ENCODE measurements at regions not wholly inside any gene's neighbourhood (a gene's known extent, or its start where the extent isn't known, plus 50 kb on each side); places are given as distances from the start of the nearest gene placed in this dataset.
A peak's percentile ranks its signal among the peaks of the same experiment; 100 is the strongest.
"Not testable (repeated sequence)": the region's sequence is repeated elsewhere in the genome, so short reads cannot be mapped to it uniquely, and the experiment has no call there.

GRCh38 chr4:77505958-77506319, 99.7 kb upstream of the CXCL13 start:
- Histone ChIP-seq H3K9ac (ENCODE audit: low read depth in 2 of 2, low read length in 2 of 2) (no peak overlapping the region), H3K27ac (no peak overlapping the region), H3K27me3 (no peaks in the 10 kb centered on the region), H3K4me3 (no peak overlapping the region), H3K9me3 (no peaks in the 10 kb centered on the region), H3K36me3 (no peaks in the 10 kb centered on the region), H3K4me1 (no peaks in the 10 kb centered on the region)
- TF ChIP-seq, protein P1, sequence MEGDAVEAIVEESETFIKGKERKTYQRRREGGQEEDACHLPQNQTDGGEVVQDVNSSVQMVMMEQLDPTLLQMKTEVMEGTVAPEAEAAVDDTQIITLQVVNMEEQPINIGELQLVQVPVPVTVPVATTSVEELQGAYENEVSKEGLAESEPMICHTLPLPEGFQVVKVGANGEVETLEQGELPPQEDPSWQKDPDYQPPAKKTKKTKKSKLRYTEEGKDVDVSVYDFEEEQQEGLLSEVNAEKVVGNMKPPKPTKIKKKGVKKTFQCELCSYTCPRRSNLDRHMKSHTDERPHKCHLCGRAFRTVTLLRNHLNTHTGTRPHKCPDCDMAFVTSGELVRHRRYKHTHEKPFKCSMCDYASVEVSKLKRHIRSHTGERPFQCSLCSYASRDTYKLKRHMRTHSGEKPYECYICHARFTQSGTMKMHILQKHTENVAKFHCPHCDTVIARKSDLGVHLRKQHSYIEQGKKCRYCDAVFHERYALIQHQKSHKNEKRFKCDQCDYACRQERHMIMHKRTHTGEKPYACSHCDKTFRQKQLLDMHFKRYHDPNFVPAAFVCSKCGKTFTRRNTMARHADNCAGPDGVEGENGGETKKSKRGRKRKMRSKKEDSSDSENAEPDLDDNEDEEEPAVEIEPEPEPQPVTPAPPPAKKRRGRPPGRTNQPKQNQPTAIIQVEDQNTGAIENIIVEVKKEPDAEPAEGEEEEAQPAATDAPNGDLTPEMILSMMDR (IDR thresholded peaks at IDR 0.05): no peak
- DNase-seq: no peak
- intact Hi-C loops (cut with DNase I): no loop called here

GRCh38 chr4:77510367-77510766, 95.3 kb upstream of the CXCL13 start:
- Histone ChIP-seq H3K9me3 (no peaks in the 10 kb centered on the region), H3K9ac (ENCODE audit: low read depth in 2 of 2, low read length in 2 of 2) (no peak overlapping the region), H3K4me1 (no peaks in the 10 kb centered on the region), H3K36me3 (no peaks in the 10 kb centered on the region), H3K27ac (no peak overlapping the region), H3K4me3 (no peak overlapping the region), H3K27me3 (no peaks in the 10 kb centered on the region)
- DNase-seq: no peak
- intact Hi-C loops (cut with DNase I): no loop called here
- TF ChIP-seq, protein P1 (IDR thresholded peaks at IDR 0.05): no peak

GRCh38 chr4:77525538-77525937, 80.1 kb upstream of the CXCL13 start:
- Histone ChIP-seq H3K4me3 (no peak overlapping the region), H3K36me3 (no peaks in the 10 kb centered on the region), H3K27me3 (no peaks in the 10 kb centered on the region), H3K4me1 (no peaks in the 10 kb centered on the region), H3K9me3 (no peaks in the 10 kb centered on the region), H3K27ac (no peak overlapping the region), H3K9ac (ENCODE audit: low read depth in 2 of 2, low read length in 2 of 2) (no peak overlapping the region)
- no peak for DNase-seq
- intact Hi-C loops (cut with DNase I): no loop called here
- TF ChIP-seq, protein P1 (IDR thresholded peaks at IDR 0.05): no peak

GRCh38 chr4:77527900-77528299, 77.7 kb upstream of the CXCL13 start:
- H3K4me1 ChIP-seq; H3K9ac ChIP-seq (ENCODE audit: low read depth in 2 of 2, low read length in 2 of 2); H3K36me3 ChIP-seq; DNase-seq; H3K4me3 ChIP-seq; H3K27ac ChIP-seq; H3K27me3 ChIP-seq; H3K9me3 ChIP-seq; intact Hi-C loops (cut with DNase I): not testable (repeated sequence)

- intact Hi-C loops (cut with DNase I): no loop called here
- Histone ChIP-seq H3K27me3 (no peaks in the 10 kb centered on the region), H3K27ac (no peak overlapping the region), H3K9me3 (no peaks in the 10 kb centered on the region), H3K36me3 (no peaks in the 10 kb centered on the region), H3K4me3 (no peak overlapping the region), H3K4me1 (peaks cover 3% of the 10 kb centered on the region), H3K9ac (ENCODE audit: low read depth in 2 of 2, low read length in 2 of 2) (no peak overlapping the region)
- no peak for DNase-seq
- TF ChIP-seq, protein P1 (IDR thresholded peaks at IDR 0.05): no peak
Observed at GRCh38 chr4:77538144-77538543, 67.5 kb upstream of the CXCL13 start.

DNA sequence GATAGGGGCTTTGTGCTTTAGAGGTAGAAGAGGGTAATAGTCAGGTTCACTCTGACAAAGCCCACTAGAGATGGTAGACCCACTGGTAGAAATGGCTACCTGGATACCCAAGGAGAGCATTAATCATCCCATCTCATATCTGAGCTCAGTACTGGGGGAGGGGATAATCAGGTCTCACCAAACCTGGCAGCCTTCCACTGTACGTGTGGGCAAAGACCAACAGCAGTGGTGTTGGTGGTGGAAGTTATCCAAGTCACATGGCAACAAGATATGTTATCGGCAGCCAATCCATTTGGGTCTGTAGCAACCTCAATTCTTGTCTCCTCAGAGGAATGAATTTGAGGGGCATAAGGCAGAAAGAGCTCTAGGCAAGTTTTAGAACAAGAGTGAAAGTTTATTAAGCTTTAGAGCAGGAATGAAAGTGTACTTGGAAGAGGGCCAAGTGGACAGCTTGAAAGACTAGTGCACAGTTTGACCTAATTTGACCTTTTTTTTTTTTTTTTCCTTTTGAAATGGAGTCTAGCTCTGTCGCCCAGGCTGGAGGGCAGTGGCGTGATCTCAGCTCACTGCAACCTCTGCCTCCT, 67.0 kb upstream of the CXCL13 start:
- DNase-seq: peak; percentile 51

More for the DNA sequence above, 67.0 kb upstream of the CXCL13 start:
- Histone ChIP-seq H3K27ac (no peak overlapping the region), H3K4me1 (peaks cover 3% of the 10 kb centered on the region), H3K4me3 (no peak overlapping the region), H3K9me3 (no peaks in the 10 kb centered on the region), H3K9ac (ENCODE audit: low read depth in 2 of 2, low read length in 2 of 2) (no peak overlapping the region), H3K27me3 (no peaks in the 10 kb centered on the region), H3K36me3 (no peaks in the 10 kb centered on the region)
- TF ChIP-seq, protein P1 (IDR thresholded peaks at IDR 0.05): no peak
- intact Hi-C loops (cut with DNase I): no loop called here
